SU-DHL-6 (cell line): ENCODE measurements at regions not wholly inside any gene's neighbourhood (a gene's known extent, or its start where the extent isn't known, plus 50 kb on each side); places are given as distances from the start of the nearest gene placed in this dataset.

Experiments used
- EZH2phosphoT487 ChIP-seq: fragments of 200-600 bp; sonication (generic), shearing (Covaris generic); conservative IDR thresholded peaks from 2 replicates; pipeline ENCODE4 v1.6.1; 2018; ENCODE audit warnings: mild to moderate bottlenecking, antibody characterized with exemption, low read length, moderate library complexity, mixed read lengths
- TF ChIP-seq, protein P1 (sequence below): fragments of 200-600 bp; sonication (generic); IDR thresholded peaks from one replicate; pipeline ENCODE4 v1.5.1; 2017; ENCODE audit warnings: antibody characterized with exemption, mild to moderate bottlenecking, low read length, moderate library complexity; ENCODE audit not compliant: insufficient read depth, poor library complexity, severe bottlenecking

DNA sequence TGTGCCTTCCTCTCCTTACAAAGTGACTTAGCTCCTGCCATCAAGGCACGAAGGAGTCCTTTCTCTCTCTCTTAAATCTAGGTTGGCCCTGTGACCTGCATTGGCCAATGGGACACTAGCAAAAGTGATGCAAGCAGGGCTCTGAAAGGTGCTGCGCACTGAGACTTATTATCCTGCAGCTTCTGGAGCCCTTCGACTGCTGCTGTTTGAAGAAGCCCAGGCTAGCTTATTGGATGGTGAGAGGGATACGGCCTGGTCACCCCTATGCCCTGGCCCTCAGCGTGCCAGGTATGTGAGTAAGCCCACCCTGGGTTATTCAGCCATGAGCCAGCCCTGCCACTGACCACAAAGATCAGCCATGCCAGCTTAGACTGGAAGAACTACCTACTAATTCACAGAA is 74.5 kb upstream of the GGTLC1 start:
- TF ChIP-seq, protein P1, sequence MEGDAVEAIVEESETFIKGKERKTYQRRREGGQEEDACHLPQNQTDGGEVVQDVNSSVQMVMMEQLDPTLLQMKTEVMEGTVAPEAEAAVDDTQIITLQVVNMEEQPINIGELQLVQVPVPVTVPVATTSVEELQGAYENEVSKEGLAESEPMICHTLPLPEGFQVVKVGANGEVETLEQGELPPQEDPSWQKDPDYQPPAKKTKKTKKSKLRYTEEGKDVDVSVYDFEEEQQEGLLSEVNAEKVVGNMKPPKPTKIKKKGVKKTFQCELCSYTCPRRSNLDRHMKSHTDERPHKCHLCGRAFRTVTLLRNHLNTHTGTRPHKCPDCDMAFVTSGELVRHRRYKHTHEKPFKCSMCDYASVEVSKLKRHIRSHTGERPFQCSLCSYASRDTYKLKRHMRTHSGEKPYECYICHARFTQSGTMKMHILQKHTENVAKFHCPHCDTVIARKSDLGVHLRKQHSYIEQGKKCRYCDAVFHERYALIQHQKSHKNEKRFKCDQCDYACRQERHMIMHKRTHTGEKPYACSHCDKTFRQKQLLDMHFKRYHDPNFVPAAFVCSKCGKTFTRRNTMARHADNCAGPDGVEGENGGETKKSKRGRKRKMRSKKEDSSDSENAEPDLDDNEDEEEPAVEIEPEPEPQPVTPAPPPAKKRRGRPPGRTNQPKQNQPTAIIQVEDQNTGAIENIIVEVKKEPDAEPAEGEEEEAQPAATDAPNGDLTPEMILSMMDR: no peak
- TF ChIP-seq EZH2phosphoT487: no peak
